OCI-LY1 (cell line): ENCODE measurements at regions not wholly inside any gene's neighbourhood (a gene's known extent, or its start where the extent isn't known, plus 50 kb on each side); places are given as distances from the start of the nearest gene placed in this dataset.

Source experiments
- H2AFZ ChIP-seq: fragments of 200-600 bp; sonication (generic), shearing (Covaris generic); 2 replicates; pipeline ENCODE4 v1.6.0; 2014; ENCODE audit warnings: antibody characterized with exemption, mild to moderate bottlenecking, low read length
- H3F3A ChIP-seq: fragments of 200-600 bp; sonication (generic), shearing (Covaris generic); 2 replicates; pipeline ENCODE4 v1.6.0; 2014; ENCODE audit warnings: mild to moderate bottlenecking, antibody characterized with exemption, low read length, moderate library complexity; ENCODE audit not compliant: insufficient read depth
- H3K27ac ChIP-seq: fragments of 200-600 bp; sonication (generic); 2 replicates; pipeline ENCODE4 v1.5.1; 2014; ENCODE audit warnings: low read length, mixed run types, mild to moderate bottlenecking, low read depth; ENCODE audit not compliant: poor library complexity, severe bottlenecking
- H3K27me3 ChIP-seq: fragments of 200-600 bp; sonication (generic); 2 replicates; pipeline ENCODE4 v1.6.0; 2014; ENCODE audit warnings: antibody characterized with exemption, mild to moderate bottlenecking, low read length, moderate library complexity; ENCODE audit not compliant: insufficient read depth
- H3K36me3 ChIP-seq: fragments of 200-600 bp; sonication (generic); 2 replicates; pipeline ENCODE4 v1.6.1; 2014; ENCODE audit warnings: mild to moderate bottlenecking, antibody characterized with exemption, low read length, moderate library complexity, mixed read lengths; ENCODE audit not compliant: insufficient read depth
- H3K4me1 ChIP-seq: fragments of 200-600 bp; sonication (generic); 2 replicates; pipeline ENCODE4 v1.5.1; 2014; ENCODE audit warnings: mild to moderate bottlenecking, low read length, moderate library complexity; ENCODE audit not compliant: insufficient read depth, severe bottlenecking
- H3K4me2 ChIP-seq: fragments of 200-600 bp; sonication (generic), shearing (Covaris generic); 2 replicates; pipeline ENCODE4 v1.6.1; 2014; ENCODE audit warnings: low read length
- H3K4me3 ChIP-seq: fragments of 200-600 bp; sonication (generic); 2 replicates; pipeline ENCODE4 v1.5.1; 2014; ENCODE audit warnings: low read length, low read depth, mild to moderate bottlenecking, mixed read lengths; ENCODE audit not compliant: poor library complexity, severe bottlenecking
- H3K79me2 ChIP-seq: fragments of 200-600 bp; shearing (Covaris generic); 2 replicates; pipeline ENCODE4 v1.6.1; 2016; ENCODE audit warnings: mixed run types, low read length, mixed read lengths; ENCODE audit not compliant: insufficient read depth
- H3K9ac ChIP-seq: fragments of 200-600 bp; sonication (generic), shearing (Covaris generic); 2 replicates; pipeline ENCODE4 v1.6.1; 2014; ENCODE audit warnings: mild to moderate bottlenecking, low read length, mixed read lengths
- H3K9me2 ChIP-seq: fragments of 200-600 bp; sonication (generic), shearing (Covaris generic); 2 replicates; pipeline ENCODE4 v1.6.1; 2014; ENCODE audit warnings: low read depth, mild to moderate bottlenecking, low read length, mixed read lengths
- H3K9me3 ChIP-seq: fragments of 200-600 bp; shearing (Covaris generic); 2 replicates; pipeline ENCODE4 v1.6.1; 2014; ENCODE audit warnings: low read length, mixed read lengths
- H4K20me1 ChIP-seq: fragments of 200-600 bp; sonication (generic), shearing (Covaris generic); 2 replicates; pipeline ENCODE4 v1.6.0; 2016; ENCODE audit warnings: mild to moderate bottlenecking, low read length; ENCODE audit not compliant: insufficient read depth
- EZH2 ChIP-seq: fragments of 200-600 bp; sonication (generic), shearing (Covaris generic); IDR thresholded peaks from 2 replicates; pipeline ENCODE4 v1.8.0; 2017; ENCODE audit warnings: borderline replicate concordance, mixed run types, mild to moderate bottlenecking, antibody characterized with exemption, low read length, moderate library complexity, mixed read lengths
- TF ChIP-seq, protein P1 (sequence below): fragments of 200-600 bp; sonication (generic), shearing (Covaris generic); IDR thresholded peaks from 2 replicates; pipeline ENCODE4 v1.5.1; 2017; ENCODE audit warnings: mild to moderate bottlenecking, antibody characterized with exemption, low read length, moderate library complexity, mixed read lengths

- no peak overlapping the region for H3K27ac ChIP-seq
- H3K4me2 ChIP-seq, result no peak overlapping the region
- no peaks in the 10 kb centered on the region for H3K79me2 ChIP-seq
- H3K9me3 ChIP-seq, result no peaks in the 10 kb centered on the region
- H3K4me3 ChIP-seq, result no peak overlapping the region
- H3K27me3 ChIP-seq, result no peaks in the 10 kb centered on the region
- no peaks in the 10 kb centered on the region for H3K36me3 ChIP-seq
- TF ChIP-seq, protein P1, sequence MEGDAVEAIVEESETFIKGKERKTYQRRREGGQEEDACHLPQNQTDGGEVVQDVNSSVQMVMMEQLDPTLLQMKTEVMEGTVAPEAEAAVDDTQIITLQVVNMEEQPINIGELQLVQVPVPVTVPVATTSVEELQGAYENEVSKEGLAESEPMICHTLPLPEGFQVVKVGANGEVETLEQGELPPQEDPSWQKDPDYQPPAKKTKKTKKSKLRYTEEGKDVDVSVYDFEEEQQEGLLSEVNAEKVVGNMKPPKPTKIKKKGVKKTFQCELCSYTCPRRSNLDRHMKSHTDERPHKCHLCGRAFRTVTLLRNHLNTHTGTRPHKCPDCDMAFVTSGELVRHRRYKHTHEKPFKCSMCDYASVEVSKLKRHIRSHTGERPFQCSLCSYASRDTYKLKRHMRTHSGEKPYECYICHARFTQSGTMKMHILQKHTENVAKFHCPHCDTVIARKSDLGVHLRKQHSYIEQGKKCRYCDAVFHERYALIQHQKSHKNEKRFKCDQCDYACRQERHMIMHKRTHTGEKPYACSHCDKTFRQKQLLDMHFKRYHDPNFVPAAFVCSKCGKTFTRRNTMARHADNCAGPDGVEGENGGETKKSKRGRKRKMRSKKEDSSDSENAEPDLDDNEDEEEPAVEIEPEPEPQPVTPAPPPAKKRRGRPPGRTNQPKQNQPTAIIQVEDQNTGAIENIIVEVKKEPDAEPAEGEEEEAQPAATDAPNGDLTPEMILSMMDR, result no peak
- TF ChIP-seq EZH2, result no peak
- no peaks in the 10 kb centered on the region for H3K4me1 ChIP-seq
- no peaks in the 10 kb centered on the region for H3F3A ChIP-seq
- H3K9me2 ChIP-seq, result no peaks in the 10 kb centered on the region
- H2AFZ ChIP-seq, result no peak overlapping the region
- H4K20me1 ChIP-seq, result no peaks in the 10 kb centered on the region
- no peak overlapping the region for H3K9ac ChIP-seq
Measured at GRCh38 chr15:87579537-87579936, 677.0 kb downstream of the NTRK3 start.

DNA sequence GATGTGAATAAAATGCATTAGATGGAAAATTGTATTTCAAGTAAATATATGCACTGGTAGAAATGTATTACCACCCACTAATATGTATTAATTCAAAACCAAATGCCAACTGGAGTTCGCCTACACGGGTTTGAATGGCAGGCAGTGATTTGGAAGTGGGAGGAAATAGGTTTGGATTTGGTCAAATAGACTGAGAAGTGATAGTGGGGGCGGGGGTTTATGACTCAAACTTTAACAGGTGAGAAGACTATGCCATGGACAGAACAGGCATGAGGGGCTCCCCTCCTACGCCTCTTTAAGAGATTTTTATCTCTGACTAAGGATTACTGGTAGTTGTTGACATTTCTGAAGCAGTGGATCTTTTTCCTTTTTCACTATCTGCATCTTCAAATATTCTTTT is 677.8 kb downstream of the NTRK3 start:
- no peak overlapping the region for H3K9ac ChIP-seq
- no peaks in the 10 kb centered on the region for H3K27me3 ChIP-seq
- no peaks in the 10 kb centered on the region for H3K9me3 ChIP-seq
- H3K9me2 ChIP-seq, result no peaks in the 10 kb centered on the region
- no peak overlapping the region for H3K4me2 ChIP-seq
- TF ChIP-seq EZH2, result no peak
- TF ChIP-seq, protein P1, result no peak
- no peak overlapping the region for H3K27ac ChIP-seq
- no peak overlapping the region for H2AFZ ChIP-seq
- H3F3A ChIP-seq, result no peaks in the 10 kb centered on the region
- H3K79me2 ChIP-seq, result no peaks in the 10 kb centered on the region
- H4K20me1 ChIP-seq, result no peaks in the 10 kb centered on the region
- no peaks in the 10 kb centered on the region for H3K4me1 ChIP-seq
- no peaks in the 10 kb centered on the region for H3K36me3 ChIP-seq
- H3K4me3 ChIP-seq, result no peak overlapping the region

DNA sequence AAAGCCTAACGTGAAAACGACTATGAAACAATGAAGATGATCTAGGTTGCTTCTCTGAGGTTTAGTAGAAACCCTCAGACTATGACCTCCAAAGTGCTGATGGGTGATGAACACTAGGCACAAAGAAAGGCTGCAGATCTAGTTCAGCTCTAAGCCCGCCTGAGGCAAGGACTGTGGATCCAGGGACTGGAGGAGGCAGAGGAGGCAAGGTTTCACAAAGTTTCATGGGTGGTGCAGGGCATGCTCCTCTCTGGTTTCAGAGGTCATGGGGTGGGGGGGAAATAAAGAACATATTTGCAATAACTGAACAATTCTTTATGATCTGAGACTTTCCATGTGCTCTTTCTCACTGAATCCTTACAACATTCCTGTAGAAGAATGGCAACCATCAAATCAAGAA is 679.2 kb downstream of the NTRK3 start:
- TF ChIP-seq EZH2, result no peak
- TF ChIP-seq, protein P1, result no peak
- no peaks in the 10 kb centered on the region for H4K20me1 ChIP-seq

More for the DNA sequence above, 679.2 kb downstream of the NTRK3 start:
- H3K9me2 ChIP-seq, result no peaks in the 10 kb centered on the region
- no peaks in the 10 kb centered on the region for H3K27me3 ChIP-seq
- no peak overlapping the region for H3K4me2 ChIP-seq
- no peaks in the 10 kb centered on the region for H3K4me1 ChIP-seq
- H3K9me3 ChIP-seq, result no peaks in the 10 kb centered on the region
- H3K9ac ChIP-seq, result no peak overlapping the region
- H3K4me3 ChIP-seq, result no peak overlapping the region
- H3K27ac ChIP-seq, result no peak overlapping the region
- no peaks in the 10 kb centered on the region for H3F3A ChIP-seq
- H3K79me2 ChIP-seq, result no peaks in the 10 kb centered on the region
- H3K36me3 ChIP-seq, result no peaks in the 10 kb centered on the region
- H2AFZ ChIP-seq, result no peak overlapping the region
